AG04449 (cell line): ENCODE measurements at regions not wholly inside any gene's neighbourhood (a gene's known extent, or its start where the extent isn't known, plus 50 kb on each side); places are given as distances from the start of the nearest gene placed in this dataset.

Experiments used
- CTCF ChIA-PET: fragments of 350-600 bp; formaldehyde crosslinking; extraction: SDS; loops from one replicate; lab custom pipeline; 2021; ENCODE audit warnings: antibody characterized with exemption; lab: Yijun Ruan, JAX
- POLR2A ChIA-PET: fragments of 400-600, 350-600 bp; formaldehyde crosslinking; extraction: SDS; loops from one replicate; lab custom pipeline; 2020; ENCODE audit warnings: antibody characterized with exemption, inconsistent platforms; lab: Yijun Ruan, JAX
- DNase-seq: peaks from one replicate; pipeline ENCODE4 v3.0.0-alpha.2; 2010; ENCODE audit warnings: low read depth, low spot score
- H3K4me3 ChIP-seq: 2 replicates; pipeline ENCODE4 v1.5.1; 2011; ENCODE audit warnings: low read depth, mild to moderate bottlenecking, control low read depth, low read length
- CTCF ChIP-seq: IDR thresholded peaks from one replicate; pipeline ENCODE4 v1.5.1; 2011; ENCODE audit warnings: mild to moderate bottlenecking, moderate library complexity, low read length, control low read depth, inconsistent platforms; ENCODE audit not compliant: insufficient read depth; ENCODE audit errors: missing control alignments

GRCh38 chr10:47095211-47095610 lies 184.0 kb downstream of the PTPN20 start:
- ChIA-PET POLR2A (no interaction called here), CTCF (no interaction called here)
- DNase-seq, result no peak
- no peak for TF ChIP-seq CTCF
- H3K4me3 ChIP-seq, result no peak overlapping the region

- ChIA-PET POLR2A (no interaction called here), CTCF (no interaction called here)
- DNase-seq, result no peak
- no peak overlapping the region for H3K4me3 ChIP-seq
- TF ChIP-seq CTCF, result no peak
Observed at GRCh38 chr10:47095848-47096612, 184.8 kb downstream of the PTPN20 start.

- no peak for DNase-seq
- no peak overlapping the region for H3K4me3 ChIP-seq
- ChIA-PET POLR2A (no interaction called here), CTCF (no interaction called here)
- no peak for TF ChIP-seq CTCF
Observed at GRCh38 chr10:47098238-47098637, 187.0 kb downstream of the PTPN20 start.

- no peak overlapping the region for H3K4me3 ChIP-seq
- POLR2A ChIA-PET, result no interaction called here
- DNase-seq, result no peak
- CTCF ChIA-PET, result no interaction called here
- TF ChIP-seq CTCF, result no peak
Observed at GRCh38 chr10:47098964-47099363, 187.7 kb downstream of the PTPN20 start.

- TF ChIP-seq CTCF, result no peak
- POLR2A ChIA-PET, result no interaction called here
- no peak overlapping the region for H3K4me3 ChIP-seq
- DNase-seq, result no peak
- CTCF ChIA-PET, result no interaction called here
Observed at GRCh38 chr10:47099474-47099873, 188.2 kb downstream of the PTPN20 start.

- ChIA-PET CTCF (no interaction called here), POLR2A (no interaction called here)
- no peak overlapping the region for H3K4me3 ChIP-seq
- DNase-seq, result no peak
- TF ChIP-seq CTCF, result no peak
Observed at GRCh38 chr10:47101196-47101595, 190.0 kb downstream of the PTPN20 start.
